H1 (cell line): ENCODE measurements at regions not wholly inside any gene's neighbourhood (a gene's known extent, or its start where the extent isn't known, plus 50 kb on each side); places are given as distances from the start of the nearest gene placed in this dataset.

ENCODE experiments used
- JUN ChIP-seq: IDR thresholded peaks from 2 replicates; pipeline ENCODE4 v1.6.1; 2011; ENCODE audit warnings: low read depth, mild to moderate bottlenecking, improper control_type of control experiment, low read length
- MAX ChIP-seq: IDR thresholded peaks from 2 replicates; pipeline ENCODE4 v1.6.1; 2012; ENCODE audit warnings: inconsistent platforms
- PHF8 ChIP-seq: fragments of 200-600 bp; sonication (generic); conservative IDR thresholded peaks from 2 replicates; pipeline ENCODE4 v1.7.1; 2012; ENCODE audit warnings: low read depth, mild to moderate bottlenecking, inconsistent platforms, low read length, moderate library complexity
- TAF7 ChIP-seq: optimal IDR thresholded peaks from 2 replicates; pipeline ENCODE3; 2011; ENCODE audit warnings: low read depth, mild to moderate bottlenecking, inconsistent platforms, low read length, moderate library complexity, borderline replicate concordance

- no peak for TF ChIP-seq MAX
- TF ChIP-seq PHF8 = no peak
- no peak for TF ChIP-seq TAF7
- TF ChIP-seq JUN = no peak
These were observed 51.4 kb upstream of the SEC61G start (continued) for GRCh38 chr7:54810401-54810800.
